Hindlimb muscle (tissue), 1 donor: ENCODE measurements at regions not wholly inside any gene's neighbourhood (a gene's known extent, or its start where the extent isn't known, plus 50 kb on each side); places are given as distances from the start of the nearest gene placed in this dataset.
"Not testable (repeated sequence)": the region's sequence is repeated elsewhere in the genome, so short reads cannot be mapped to it uniquely, and the experiment has no call there.

ENCODE experiments used
- DNase-seq: peaks from one replicate; pipeline ENCODE4 v3.0.0-alpha.2; 2013

- DNase-seq = no peak
These were observed 129.9 kb downstream of the NOC3L start for GRCh38 chr10:94232711-94233383.

- DNase-seq = no peak
These were observed 127.3 kb downstream of the NOC3L start for GRCh38 chr10:94235461-94235860.

GRCh38 chr10:94238006-94238617, 124.6 kb downstream of the NOC3L start:
- DNase-seq = no peak

GRCh38 chr10:94239696-94240095, 123.0 kb downstream of the NOC3L start:
- no peak for DNase-seq

GRCh38 chr10:94240491-94240890, 122.2 kb downstream of the NOC3L start:
- DNase-seq = no peak

GRCh38 chr10:94240901-94241300, 121.8 kb downstream of the NOC3L start:
- DNase-seq = peak; percentile 23

GRCh38 chr10:94251098-94251497, 111.6 kb downstream of the NOC3L start:
- no peak for DNase-seq

GRCh38 chr10:94251568-94251967, 111.2 kb downstream of the NOC3L start:
- DNase-seq = no peak

- not testable (repeated sequence) for DNase-seq
These were observed 105.3 kb downstream of the NOC3L start for GRCh38 chr10:94257407-94257806.

- DNase-seq = no peak
These were observed 102.3 kb downstream of the NOC3L start for GRCh38 chr10:94260455-94260854.

- no peak for DNase-seq
These were observed 98.7 kb downstream of the NOC3L start for GRCh38 chr10:94264085-94264484.

- no peak for DNase-seq
These were observed 96.6 kb downstream of the NOC3L start for GRCh38 chr10:94266091-94266490.

GRCh38 chr10:94268652-94269051, 94.1 kb downstream of the NOC3L start:
- DNase-seq = no peak

GRCh38 chr10:94274142-94274787, 88.5 kb downstream of the NOC3L start:
- peak; percentile 59 for DNase-seq

GRCh38 chr10:94276140-94276539, 86.6 kb downstream of the NOC3L start:
- DNase-seq = no peak

GRCh38 chr10:94277450-94277849, 85.3 kb downstream of the NOC3L start:
- no peak for DNase-seq

- DNase-seq = no peak
These were observed 82.7 kb downstream of the NOC3L start for GRCh38 chr10:94279835-94280709.

GRCh38 chr10:94281654-94282053, 81.1 kb downstream of the NOC3L start:
- DNase-seq = no peak

GRCh38 chr10:94282369-94282768, 80.4 kb downstream of the NOC3L start:
- DNase-seq = no peak
